Ishikawa (cell line): ENCODE measurements at regions not wholly inside any gene's neighbourhood (a gene's known extent, or its start where the extent isn't known, plus 50 kb on each side); places are given as distances from the start of the nearest gene placed in this dataset.

Experiments used
- CREB1 ChIP-seq: IDR thresholded peaks from 2 replicates; pipeline ENCODE4 v1.6.1; 2012; ENCODE audit warnings: low read depth
- TAF1 ChIP-seq: IDR thresholded peaks from 2 replicates; pipeline ENCODE4 v1.6.1; 2012; ENCODE audit warnings: low read depth, mild to moderate bottlenecking

DNA sequence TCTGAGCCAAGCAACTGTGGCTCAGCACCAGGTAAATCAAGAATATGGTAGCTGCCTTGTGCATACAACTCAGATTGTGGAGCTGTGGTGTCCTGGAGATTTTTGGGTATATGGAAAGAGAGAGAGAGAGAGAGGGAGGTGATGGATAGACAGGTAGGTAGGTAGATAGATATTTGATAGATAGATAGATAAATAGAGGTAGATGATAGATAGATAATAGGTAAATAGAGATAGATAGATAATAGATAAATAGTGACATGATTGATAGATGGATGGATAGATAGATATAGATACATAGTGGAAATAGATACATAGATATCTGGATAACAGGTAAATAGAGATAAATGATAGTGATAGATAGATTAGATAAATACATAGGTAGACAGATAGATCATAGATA lies 206.3 kb downstream of the KLF6 start:
- no peak for TF ChIP-seq CREB1
- no peak for TF ChIP-seq TAF1
